IPS DF 19.7 (cell line): ENCODE measurements at regions not wholly inside any gene's neighbourhood (a gene's known extent, or its start where the extent isn't known, plus 50 kb on each side); places are given as distances from the start of the nearest gene placed in this dataset.

Experiments used
- DNase-seq: peaks from one replicate; pipeline ENCODE4 v3.0.0-alpha.2; 2013; ENCODE audit warnings: low read depth, low spot score

- peak; percentile 5 for DNase-seq
Observed at GRCh38 chr6:117167520-117168271, 97.7 kb upstream of the VGLL2 start.

DNA sequence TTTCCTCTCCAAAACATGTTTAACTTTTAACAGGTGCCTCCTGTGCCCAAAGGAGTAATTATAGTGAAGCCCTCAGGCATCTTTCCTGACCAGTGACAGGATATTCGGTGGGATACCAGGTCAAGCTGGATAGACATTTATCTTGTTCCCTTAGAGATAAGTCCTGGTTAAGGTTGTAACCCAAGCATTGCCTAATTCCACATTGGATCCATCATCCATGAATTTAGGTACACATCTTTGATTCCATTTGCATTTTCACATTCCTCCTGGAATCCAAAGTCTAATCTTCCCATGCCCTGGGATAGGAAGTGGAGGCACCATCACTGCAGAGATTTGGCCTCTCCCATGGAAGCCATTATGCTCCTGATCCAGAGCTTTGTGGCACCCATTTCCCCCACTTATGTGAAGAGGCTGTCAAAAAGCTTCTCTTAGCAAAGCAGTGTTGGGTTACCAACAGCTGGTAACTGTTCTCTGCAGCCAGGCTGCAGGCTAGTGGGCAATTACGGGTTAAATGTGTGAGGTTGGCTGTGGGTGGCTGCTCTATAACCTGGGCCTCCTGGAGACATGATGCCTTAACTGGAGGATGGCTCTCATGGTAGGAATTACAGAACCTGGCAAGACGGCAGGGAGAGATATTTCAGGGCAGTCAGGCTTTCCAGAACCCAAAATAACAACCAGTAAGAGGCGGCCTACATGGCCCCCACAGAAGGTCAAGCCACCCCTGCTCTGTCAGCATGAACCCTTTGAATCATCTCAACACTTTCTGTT, 96.9 kb upstream of the VGLL2 start:
- no peak for DNase-seq

DNA sequence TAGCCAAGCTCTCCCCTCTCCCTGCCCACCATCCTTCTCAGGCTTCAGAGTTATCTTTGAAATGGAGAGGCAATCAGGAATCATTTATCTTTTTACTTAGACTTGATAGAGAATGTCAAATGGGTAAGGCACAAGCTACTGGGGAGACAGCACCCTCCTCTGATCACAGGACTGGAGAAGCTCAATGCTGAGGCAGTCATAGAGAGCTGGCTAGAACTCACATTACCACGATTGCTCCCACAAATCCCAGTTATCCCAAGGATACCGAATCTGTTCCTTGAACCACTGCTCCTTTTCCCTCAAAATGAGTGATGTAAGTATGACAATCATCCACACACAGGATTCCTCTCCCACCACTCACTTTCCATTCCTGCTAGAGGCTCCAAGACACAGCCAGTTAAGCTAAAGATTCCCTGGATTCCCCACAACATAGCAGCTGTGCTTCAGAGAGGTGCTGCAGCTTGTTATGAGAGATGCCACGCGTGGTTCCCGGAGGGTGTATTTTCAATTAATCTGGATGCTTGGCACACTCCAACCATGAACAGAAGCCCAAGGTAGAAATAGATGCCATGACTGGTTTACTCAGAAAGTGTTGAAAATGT, 96.2 kb upstream of the VGLL2 start:
- DNase-seq = no peak

DNA sequence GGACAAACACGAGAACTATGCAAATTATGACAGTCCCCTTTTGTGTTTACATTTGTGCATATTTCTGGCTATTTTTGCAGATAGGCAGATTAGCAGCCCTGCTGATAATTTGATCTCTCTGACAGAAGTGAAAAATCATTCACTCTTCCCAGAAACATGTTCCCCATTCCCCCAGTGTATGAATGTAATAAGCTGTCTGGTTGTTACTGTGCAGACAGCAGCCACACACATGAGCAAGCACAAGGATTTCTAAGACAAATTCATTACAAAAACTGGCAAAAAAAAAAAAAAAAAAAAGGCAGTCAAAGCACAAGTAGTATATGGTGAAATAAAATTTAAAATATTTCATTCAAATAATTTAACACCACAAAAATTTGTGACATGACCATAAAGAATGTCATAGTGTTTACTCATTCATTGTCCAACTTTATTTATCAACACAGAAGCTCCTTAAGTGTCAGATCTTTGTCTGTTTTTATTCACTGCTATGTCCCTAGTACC, 95.5 kb upstream of the VGLL2 start:
- no peak for DNase-seq

- DNase-seq = no peak
Observed at GRCh38 chr6:117174835-117175360, 90.5 kb upstream of the VGLL2 start.

- no peak for DNase-seq
Observed at GRCh38 chr6:117188627-117189201, 76.6 kb upstream of the VGLL2 start.

DNA sequence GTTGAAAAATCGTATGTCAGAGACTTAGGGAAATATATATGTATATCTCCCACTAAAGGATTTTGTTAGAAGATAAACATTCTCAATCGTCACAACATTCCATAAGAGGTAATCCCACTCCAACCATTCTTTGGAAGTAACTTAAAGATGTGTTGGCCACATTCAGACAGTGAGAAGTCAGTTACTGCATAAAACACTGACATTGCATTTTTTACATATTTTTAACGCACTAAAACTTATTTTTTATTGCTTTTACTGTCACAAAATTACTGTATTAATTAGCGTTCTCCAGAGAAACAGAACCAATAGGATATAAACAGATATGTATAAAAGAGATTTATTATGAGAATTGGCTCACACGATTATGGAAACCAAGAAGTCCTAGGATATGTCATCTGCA, 74.3 kb upstream of the VGLL2 start:
- DNase-seq = no peak

DNA sequence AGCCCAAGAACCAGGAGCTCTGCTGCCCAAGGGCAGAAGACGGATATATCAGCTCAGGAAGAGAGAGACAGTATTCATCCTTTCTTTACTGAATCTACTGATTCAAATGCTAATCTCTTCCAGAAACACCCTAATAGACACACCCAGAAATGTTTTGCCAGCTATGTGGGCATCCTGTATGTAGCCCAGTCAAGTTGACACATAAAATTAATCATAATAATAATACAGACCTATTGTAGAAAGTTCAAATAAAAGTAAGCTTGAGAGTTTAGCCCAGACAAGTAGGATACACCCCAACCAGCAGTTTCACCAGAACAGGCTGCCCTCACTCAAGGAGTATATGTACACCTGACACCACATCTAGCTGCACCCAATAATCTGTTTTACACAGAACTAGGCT, 73.9 kb upstream of the VGLL2 start:
- no peak for DNase-seq

DNA sequence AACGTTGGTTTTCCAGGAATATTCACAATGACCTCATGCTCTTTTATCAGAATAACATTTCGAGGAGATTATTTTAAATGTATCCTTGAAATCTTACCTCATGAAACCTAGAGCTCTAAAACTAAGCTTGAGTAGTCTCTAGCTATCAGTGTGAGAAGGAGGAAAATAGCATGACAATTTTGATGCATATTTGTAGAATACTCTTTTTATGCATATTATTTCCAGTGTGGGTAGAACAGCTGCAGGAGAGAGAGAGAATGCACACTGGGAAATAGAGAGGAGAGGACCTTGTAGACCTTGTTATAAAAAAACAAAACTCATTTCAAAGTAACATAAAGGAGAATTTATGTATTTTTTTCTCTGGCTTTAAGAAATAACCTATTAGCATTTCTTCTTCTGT, 71.1 kb upstream of the VGLL2 start:
- DNase-seq = no peak

GRCh38 chr6:117194978-117195377, 70.4 kb upstream of the VGLL2 start:
- no peak for DNase-seq

GRCh38 chr6:117195728-117196127, 69.6 kb upstream of the VGLL2 start:
- DNase-seq = no peak

DNA sequence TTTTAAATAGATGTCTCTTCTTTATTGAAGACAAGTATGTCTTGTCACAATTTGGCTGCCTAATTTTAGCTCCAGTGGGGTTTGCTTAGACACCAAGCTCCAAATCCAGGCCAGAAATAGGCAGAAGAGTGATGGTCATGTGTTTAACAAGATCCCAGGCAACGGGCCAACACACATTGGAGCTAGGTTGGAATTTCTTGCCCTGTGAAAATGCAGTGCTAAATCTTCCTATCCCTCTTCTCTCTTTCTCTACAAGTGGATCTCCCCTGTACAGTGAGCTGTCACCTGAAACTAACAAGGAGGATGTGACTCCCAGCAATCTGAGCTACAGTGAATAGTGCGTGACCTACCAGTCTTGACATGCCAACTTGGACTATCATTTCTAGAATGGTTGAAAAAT, 65.3 kb upstream of the VGLL2 start:
- no peak for DNase-seq

DNA sequence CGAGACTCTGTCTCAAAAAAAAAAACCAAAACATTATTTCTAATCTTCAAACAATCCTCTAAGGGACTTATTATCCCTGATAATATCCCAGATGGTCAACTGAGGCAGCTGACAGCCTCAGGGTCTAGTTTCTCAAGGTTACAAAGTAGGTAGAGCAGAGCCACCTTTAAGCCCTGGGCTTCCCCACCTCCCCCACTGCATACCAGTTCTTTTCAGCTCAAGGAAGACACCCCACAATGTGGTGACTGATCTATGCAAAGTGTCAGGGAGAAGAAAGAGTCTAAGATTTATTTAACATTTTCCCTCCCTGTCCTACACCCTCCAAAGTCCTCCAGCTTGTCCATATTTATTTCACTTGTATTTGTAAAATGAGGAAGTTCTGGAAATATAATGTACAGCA, 60.5 kb upstream of the VGLL2 start:
- DNase-seq = no peak

DNA sequence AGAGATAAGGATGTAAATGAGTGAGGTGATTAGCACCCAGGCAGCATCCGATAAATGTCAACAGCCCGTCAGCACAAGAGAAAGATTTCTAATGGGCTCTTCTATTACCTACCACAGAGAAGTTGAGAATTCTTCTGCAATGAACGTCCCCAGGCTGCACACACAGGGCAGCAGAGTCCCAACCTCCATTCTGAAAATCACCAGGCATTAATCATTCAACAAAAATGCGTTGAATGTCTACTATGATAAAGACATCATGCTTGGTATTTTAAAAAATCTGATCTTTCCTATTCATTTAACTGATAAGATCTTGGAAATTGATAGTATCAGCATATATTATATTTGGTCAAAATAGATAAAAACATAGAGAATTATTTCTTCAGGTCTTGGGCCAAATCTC, 59.5 kb upstream of the VGLL2 start:
- DNase-seq = no peak

- DNase-seq = no peak
Observed at GRCh38 chr6:117206522-117206921, 58.8 kb upstream of the VGLL2 start.

DNA sequence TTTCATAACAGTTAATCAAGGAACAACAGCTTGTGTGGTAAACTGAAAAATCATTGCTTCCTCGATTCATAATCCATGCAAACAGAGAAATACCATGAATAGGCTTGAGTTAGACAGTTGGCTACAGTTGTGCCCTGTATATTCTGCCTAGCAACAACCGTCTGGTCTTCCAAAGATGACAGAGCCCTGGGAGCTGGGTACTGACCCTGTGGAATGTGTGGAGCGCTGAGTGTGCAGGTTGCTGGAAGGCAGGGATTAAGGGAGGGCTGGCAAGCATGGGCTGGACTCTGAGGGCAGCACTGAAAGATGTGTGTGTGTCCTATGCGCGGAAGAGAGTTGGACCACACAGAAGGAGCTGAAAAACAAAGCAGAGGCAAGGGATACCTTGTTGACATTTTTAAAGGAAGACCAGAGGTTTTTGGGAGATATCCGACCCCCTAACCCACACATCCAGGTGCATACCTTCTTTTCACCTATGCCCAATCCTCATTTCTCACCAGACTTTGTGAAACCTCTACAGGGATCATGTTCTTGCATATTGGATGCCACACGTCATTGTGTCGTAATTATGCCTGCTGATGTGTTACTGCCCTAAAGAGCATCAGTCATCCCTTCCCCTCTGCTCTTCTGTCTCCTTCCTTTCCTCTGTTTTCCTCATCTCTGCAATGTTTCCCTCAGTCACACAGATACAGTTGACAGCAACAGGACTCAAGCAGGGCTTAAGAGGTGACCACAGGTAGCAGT, 58.2 kb upstream of the VGLL2 start:
- no peak for DNase-seq

- no peak for DNase-seq
Observed at GRCh38 chr6:117210279-117210678, 55.1 kb upstream of the VGLL2 start.

- DNase-seq = no peak
Observed at GRCh38 chr6:117215353-117216090, 49.8 kb upstream of the VGLL2 start.
